HEK293T (cell line): ENCODE measurements at regions not wholly inside any gene's neighbourhood (a gene's known extent, or its start where the extent isn't known, plus 50 kb on each side); places are given as distances from the start of the nearest gene placed in this dataset.

Experiments
- FOXM1 ChIP-seq: fragments of 450-650 bp; IDR thresholded peaks from 2 replicates; pipeline ENCODE4 v1.6.1; 2017; ENCODE audit warnings: mild to moderate bottlenecking, borderline replicate concordance
- NFRKB ChIP-seq: fragments of 450-650 bp; IDR thresholded peaks from 2 replicates; pipeline ENCODE4 v1.6.1; 2016; ENCODE audit warnings: mild to moderate bottlenecking, moderate library complexity
- PKNOX1 ChIP-seq: fragments of 450-650 bp; IDR thresholded peaks from 2 replicates; pipeline ENCODE4 v1.6.1; 2016
- SUZ12 ChIP-seq: fragments of 450-650 bp; IDR thresholded peaks from 2 replicates; pipeline ENCODE4 v1.6.1; 2016; ENCODE audit warnings: mild to moderate bottlenecking

- no peak for TF ChIP-seq FOXM1
- no peak for TF ChIP-seq NFRKB
- no peak for TF ChIP-seq PKNOX1
- TF ChIP-seq SUZ12 = no peak
These were observed 870.2 kb upstream of the C9orf72 start for GRCh38 chr9:28443461-28443860.
